ENCODE measurements at regions not wholly inside any gene's neighbourhood (a gene's known extent, or its start where the extent isn't known, plus 50 kb on each side); places are given as distances from the start of the nearest gene placed in this dataset.

DNA sequence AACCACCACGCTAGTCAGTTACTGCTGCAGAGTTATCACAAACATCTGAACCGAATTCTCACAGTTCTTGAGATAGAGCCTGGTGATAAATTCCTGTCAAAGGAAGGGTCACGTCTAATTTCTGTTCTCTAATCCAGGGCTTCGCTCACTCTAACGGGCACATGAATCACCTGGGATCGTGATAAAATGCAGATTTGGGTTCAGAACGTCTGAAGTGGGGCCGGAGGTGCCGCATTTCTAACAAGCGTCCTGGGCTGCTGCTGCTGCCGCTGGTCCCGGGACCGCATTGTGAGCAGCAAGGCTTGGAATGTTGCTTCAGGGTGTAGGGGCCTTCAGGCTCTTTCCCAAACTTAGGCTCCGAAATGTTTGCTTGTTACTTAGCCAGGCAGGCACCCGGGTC lies 264.1 kb downstream of the CDC5L start (continued):
- TF ChIP-seq, protein P1, sequence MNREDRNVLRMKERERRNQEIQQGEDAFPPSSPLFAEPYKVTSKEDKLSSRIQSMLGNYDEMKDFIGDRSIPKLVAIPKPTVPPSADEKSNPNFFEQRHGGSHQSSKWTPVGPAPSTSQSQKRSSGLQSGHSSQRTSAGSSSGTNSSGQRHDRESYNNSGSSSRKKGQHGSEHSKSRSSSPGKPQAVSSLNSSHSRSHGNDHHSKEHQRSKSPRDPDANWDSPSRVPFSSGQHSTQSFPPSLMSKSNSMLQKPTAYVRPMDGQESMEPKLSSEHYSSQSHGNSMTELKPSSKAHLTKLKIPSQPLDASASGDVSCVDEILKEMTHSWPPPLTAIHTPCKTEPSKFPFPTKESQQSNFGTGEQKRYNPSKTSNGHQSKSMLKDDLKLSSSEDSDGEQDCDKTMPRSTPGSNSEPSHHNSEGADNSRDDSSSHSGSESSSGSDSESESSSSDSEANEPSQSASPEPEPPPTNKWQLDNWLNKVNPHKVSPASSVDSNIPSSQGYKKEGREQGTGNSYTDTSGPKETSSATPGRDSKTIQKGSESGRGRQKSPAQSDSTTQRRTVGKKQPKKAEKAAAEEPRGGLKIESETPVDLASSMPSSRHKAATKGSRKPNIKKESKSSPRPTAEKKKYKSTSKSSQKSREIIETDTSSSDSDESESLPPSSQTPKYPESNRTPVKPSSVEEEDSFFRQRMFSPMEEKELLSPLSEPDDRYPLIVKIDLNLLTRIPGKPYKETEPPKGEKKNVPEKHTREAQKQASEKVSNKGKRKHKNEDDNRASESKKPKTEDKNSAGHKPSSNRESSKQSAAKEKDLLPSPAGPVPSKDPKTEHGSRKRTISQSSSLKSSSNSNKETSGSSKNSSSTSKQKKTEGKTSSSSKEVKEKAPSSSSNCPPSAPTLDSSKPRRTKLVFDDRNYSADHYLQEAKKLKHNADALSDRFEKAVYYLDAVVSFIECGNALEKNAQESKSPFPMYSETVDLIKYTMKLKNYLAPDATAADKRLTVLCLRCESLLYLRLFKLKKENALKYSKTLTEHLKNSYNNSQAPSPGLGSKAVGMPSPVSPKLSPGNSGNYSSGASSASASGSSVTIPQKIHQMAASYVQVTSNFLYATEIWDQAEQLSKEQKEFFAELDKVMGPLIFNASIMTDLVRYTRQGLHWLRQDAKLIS (CRISPR knock-in tag; IDR thresholded peaks at IDR 0.05; ENCODE audit: borderline replicate concordance) = no peak
- no peak for TF ChIP-seq ESRRA (CRISPR knock-in tag; IDR thresholded peaks at IDR 0.05; ENCODE audit: borderline replicate concordance)
- TF ChIP-seq FOXK1 (CRISPR knock-in tag; IDR thresholded peaks at IDR 0.05) = no peak
- TF ChIP-seq KAT7 (CRISPR knock-in tag; IDR thresholded peaks at IDR 0.05; ENCODE audit: borderline replicate concordance) = no peak
- TF ChIP-seq, protein P2, sequence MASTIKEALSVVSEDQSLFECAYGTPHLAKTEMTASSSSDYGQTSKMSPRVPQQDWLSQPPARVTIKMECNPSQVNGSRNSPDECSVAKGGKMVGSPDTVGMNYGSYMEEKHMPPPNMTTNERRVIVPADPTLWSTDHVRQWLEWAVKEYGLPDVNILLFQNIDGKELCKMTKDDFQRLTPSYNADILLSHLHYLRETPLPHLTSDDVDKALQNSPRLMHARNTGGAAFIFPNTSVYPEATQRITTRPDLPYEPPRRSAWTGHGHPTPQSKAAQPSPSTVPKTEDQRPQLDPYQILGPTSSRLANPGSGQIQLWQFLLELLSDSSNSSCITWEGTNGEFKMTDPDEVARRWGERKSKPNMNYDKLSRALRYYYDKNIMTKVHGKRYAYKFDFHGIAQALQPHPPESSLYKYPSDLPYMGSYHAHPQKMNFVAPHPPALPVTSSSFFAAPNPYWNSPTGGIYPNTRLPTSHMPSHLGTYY (CRISPR knock-in tag; IDR thresholded peaks at IDR 0.05) = no peak
- TF ChIP-seq, protein P3, sequence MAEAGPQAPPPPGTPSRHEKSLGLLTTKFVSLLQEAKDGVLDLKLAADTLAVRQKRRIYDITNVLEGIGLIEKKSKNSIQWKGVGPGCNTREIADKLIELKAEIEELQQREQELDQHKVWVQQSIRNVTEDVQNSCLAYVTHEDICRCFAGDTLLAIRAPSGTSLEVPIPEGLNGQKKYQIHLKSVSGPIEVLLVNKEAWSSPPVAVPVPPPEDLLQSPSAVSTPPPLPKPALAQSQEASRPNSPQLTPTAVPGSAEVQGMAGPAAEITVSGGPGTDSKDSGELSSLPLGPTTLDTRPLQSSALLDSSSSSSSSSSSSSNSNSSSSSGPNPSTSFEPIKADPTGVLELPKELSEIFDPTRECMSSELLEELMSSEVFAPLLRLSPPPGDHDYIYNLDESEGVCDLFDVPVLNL (CRISPR knock-in tag; IDR thresholded peaks at IDR 0.05; ENCODE audit: borderline replicate concordance, low read depth) = no peak
- no peak for TF ChIP-seq FOXP1 (CRISPR knock-in tag; IDR thresholded peaks at IDR 0.05; ENCODE audit: borderline replicate concordance)
- TF ChIP-seq, protein P4, sequence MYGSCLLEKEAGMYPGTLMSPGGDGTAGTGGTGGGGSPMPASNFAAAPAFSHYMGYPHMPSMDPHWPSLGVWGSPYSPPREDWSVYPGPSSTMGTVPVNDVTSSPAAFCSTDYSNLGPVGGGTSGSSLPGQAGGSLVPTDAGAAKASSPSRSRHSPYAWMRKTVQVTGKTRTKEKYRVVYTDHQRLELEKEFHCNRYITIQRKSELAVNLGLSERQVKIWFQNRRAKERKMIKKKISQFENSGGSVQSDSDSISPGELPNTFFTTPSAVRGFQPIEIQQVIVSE (CRISPR knock-in tag; IDR thresholded peaks at IDR 0.05; ENCODE audit: borderline replicate concordance) = no peak

DNA sequence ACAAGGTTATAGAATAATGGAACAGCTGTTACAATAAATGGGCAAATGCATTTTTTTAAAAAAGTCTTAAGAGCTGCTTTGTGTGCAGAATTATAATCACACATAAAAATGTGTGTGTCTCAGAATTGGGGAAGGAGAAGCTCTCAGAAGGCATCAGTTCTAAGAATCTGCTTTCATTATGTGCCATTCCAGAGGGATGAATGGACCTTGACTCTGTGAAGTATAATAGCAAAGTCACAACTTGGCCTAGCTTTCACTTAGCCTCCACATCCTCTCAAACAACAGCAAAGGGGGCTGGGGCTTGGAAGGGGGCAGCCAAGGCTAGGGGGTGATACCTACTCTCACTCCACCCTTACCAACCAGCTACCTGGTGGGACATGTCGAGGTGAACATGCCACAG lies 265.0 kb downstream of the CDC5L start:
- no peak for ATAC-seq
- Mint-ChIP-seq H3K27ac (no peak overlapping the region), H3K9me3 (no peaks in the 10 kb centered on the region), H3K36me3 (no peaks in the 10 kb centered on the region), H3K4me1 (peaks cover 27% of the 10 kb centered on the region), H3K27me3 (ENCODE audit: low read depth) (no peaks in the 10 kb centered on the region), H3K4me3 (no peak overlapping the region)
- ChIA-PET POLR2A (no interaction called here), CTCF (interaction anchor here (0.8 to 7.3 kb wide), 5 partner anchors 10 to 1270 kb away, joined by 3 to 97 read pairs (median 4); no protein-coding TSS in a partner anchor)
- no peak for DNase-seq (ENCODE audit: low spot score)
- TF ChIP-seq GABPB1 (CRISPR knock-in tag; IDR thresholded peaks at IDR 0.05) (no peak), IRF2 (CRISPR knock-in tag; IDR thresholded peaks at IDR 0.05; ENCODE audit: borderline replicate concordance, low read depth) (no peak), EMX1 (CRISPR knock-in tag; IDR thresholded peaks at IDR 0.05) (no peak), FOXP1 (CRISPR knock-in tag; IDR thresholded peaks at IDR 0.05; ENCODE audit: borderline replicate concordance) (no peak), SMAD3 (CRISPR knock-in tag; IDR thresholded peaks at IDR 0.05; ENCODE audit: borderline replicate concordance) (no peak)
- TF ChIP-seq, protein P5, sequence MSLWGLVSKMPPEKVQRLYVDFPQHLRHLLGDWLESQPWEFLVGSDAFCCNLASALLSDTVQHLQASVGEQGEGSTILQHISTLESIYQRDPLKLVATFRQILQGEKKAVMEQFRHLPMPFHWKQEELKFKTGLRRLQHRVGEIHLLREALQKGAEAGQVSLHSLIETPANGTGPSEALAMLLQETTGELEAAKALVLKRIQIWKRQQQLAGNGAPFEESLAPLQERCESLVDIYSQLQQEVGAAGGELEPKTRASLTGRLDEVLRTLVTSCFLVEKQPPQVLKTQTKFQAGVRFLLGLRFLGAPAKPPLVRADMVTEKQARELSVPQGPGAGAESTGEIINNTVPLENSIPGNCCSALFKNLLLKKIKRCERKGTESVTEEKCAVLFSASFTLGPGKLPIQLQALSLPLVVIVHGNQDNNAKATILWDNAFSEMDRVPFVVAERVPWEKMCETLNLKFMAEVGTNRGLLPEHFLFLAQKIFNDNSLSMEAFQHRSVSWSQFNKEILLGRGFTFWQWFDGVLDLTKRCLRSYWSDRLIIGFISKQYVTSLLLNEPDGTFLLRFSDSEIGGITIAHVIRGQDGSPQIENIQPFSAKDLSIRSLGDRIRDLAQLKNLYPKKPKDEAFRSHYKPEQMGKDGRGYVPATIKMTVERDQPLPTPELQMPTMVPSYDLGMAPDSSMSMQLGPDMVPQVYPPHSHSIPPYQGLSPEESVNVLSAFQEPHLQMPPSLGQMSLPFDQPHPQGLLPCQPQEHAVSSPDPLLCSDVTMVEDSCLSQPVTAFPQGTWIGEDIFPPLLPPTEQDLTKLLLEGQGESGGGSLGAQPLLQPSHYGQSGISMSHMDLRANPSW (CRISPR knock-in tag; conservative IDR thresholded peaks at IDR 0.05; ENCODE audit: low read depth) = no peak
- TF ChIP-seq, protein P6, sequence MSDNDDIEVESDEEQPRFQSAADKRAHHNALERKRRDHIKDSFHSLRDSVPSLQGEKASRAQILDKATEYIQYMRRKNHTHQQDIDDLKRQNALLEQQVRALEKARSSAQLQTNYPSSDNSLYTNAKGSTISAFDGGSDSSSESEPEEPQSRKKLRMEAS (CRISPR knock-in tag; IDR thresholded peaks at IDR 0.05) = no peak
- TF ChIP-seq, protein P7, sequence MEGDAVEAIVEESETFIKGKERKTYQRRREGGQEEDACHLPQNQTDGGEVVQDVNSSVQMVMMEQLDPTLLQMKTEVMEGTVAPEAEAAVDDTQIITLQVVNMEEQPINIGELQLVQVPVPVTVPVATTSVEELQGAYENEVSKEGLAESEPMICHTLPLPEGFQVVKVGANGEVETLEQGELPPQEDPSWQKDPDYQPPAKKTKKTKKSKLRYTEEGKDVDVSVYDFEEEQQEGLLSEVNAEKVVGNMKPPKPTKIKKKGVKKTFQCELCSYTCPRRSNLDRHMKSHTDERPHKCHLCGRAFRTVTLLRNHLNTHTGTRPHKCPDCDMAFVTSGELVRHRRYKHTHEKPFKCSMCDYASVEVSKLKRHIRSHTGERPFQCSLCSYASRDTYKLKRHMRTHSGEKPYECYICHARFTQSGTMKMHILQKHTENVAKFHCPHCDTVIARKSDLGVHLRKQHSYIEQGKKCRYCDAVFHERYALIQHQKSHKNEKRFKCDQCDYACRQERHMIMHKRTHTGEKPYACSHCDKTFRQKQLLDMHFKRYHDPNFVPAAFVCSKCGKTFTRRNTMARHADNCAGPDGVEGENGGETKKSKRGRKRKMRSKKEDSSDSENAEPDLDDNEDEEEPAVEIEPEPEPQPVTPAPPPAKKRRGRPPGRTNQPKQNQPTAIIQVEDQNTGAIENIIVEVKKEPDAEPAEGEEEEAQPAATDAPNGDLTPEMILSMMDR (IDR thresholded peaks at IDR 0.05) = no peak
- TF ChIP-seq, protein P8, sequence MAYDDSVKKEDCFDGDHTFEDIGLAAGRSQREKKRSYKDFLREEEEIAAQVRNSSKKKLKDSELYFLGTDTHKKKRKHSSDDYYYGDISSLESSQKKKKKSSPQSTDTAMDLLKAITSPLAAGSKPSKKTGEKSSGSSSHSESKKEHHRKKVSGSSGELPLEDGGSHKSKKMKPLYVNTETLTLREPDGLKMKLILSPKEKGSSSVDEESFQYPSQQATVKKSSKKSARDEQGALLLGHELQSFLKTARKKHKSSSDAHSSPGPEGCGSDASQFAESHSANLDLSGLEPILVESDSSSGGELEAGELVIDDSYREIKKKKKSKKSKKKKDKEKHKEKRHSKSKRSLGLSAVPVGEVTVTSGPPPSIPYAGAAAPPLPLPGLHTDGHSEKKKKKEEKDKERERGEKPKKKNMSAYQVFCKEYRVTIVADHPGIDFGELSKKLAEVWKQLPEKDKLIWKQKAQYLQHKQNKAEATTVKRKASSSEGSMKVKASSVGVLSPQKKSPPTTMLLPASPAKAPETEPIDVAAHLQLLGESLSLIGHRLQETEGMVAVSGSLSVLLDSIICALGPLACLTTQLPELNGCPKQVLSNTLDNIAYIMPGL (CRISPR knock-in tag; IDR thresholded peaks at IDR 0.05) = no peak
- TF ChIP-seq, protein P9, sequence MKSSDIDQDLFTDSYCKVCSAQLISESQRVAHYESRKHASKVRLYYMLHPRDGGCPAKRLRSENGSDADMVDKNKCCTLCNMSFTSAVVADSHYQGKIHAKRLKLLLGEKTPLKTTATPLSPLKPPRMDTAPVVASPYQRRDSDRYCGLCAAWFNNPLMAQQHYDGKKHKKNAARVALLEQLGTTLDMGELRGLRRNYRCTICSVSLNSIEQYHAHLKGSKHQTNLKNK (CRISPR knock-in tag; IDR thresholded peaks at IDR 0.05) = no peak
- TF ChIP-seq, protein P10, sequence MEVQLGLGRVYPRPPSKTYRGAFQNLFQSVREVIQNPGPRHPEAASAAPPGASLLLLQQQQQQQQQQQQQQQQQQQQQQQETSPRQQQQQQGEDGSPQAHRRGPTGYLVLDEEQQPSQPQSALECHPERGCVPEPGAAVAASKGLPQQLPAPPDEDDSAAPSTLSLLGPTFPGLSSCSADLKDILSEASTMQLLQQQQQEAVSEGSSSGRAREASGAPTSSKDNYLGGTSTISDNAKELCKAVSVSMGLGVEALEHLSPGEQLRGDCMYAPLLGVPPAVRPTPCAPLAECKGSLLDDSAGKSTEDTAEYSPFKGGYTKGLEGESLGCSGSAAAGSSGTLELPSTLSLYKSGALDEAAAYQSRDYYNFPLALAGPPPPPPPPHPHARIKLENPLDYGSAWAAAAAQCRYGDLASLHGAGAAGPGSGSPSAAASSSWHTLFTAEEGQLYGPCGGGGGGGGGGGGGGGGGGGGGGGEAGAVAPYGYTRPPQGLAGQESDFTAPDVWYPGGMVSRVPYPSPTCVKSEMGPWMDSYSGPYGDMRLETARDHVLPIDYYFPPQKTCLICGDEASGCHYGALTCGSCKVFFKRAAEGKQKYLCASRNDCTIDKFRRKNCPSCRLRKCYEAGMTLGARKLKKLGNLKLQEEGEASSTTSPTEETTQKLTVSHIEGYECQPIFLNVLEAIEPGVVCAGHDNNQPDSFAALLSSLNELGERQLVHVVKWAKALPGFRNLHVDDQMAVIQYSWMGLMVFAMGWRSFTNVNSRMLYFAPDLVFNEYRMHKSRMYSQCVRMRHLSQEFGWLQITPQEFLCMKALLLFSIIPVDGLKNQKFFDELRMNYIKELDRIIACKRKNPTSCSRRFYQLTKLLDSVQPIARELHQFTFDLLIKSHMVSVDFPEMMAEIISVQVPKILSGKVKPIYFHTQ (CRISPR knock-in tag; IDR thresholded peaks at IDR 0.05) = no peak
